ENCODE measurements at regions not wholly inside any gene's neighbourhood (a gene's known extent, or its start where the extent isn't known, plus 50 kb on each side); places are given as distances from the start of the nearest gene placed in this dataset.

DNA sequence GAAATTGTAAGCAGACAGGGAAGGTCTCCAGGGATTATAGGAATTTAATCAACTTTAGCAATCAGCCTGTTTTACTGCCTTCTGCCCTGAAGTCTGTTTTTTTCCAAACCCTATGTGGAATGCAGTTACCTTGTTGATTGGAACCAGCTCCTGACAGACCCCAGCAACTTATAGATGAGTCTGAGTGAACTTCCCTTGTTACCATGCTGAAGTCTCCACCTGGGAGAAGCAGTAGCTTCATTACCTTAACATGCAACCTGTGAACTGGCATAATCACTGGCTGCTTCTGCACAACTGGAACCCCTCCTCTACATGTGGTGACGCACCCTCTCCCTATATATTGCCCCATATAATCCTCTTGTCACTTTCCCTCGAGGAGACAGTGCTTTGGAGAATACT is 226.3 kb upstream of the SPOPL start:
- POLR2A ChIA-PET: no interaction called here
- H3K4me1 ChIP-seq (ENCODE audit: insufficient read depth, low read length): no peaks in the 10 kb centered on the region
- no peak overlapping the region for H3K4me3 ChIP-seq (ENCODE audit: low read length)
- no peaks in the 10 kb centered on the region for H3K27me3 ChIP-seq (ENCODE audit: control insufficient read depth in 1 of 2, insufficient read depth in 2 of 2, low read length in 2 of 2)
- no peaks in the 10 kb centered on the region for H3K4me1 Mint-ChIP-seq (ENCODE audit: low read depth)
- H3K36me3 ChIP-seq (ENCODE audit: insufficient read depth, low read length): no peaks in the 10 kb centered on the region
- CTCF ChIA-PET: no interaction called here
- TF ChIP-seq, protein P1, sequence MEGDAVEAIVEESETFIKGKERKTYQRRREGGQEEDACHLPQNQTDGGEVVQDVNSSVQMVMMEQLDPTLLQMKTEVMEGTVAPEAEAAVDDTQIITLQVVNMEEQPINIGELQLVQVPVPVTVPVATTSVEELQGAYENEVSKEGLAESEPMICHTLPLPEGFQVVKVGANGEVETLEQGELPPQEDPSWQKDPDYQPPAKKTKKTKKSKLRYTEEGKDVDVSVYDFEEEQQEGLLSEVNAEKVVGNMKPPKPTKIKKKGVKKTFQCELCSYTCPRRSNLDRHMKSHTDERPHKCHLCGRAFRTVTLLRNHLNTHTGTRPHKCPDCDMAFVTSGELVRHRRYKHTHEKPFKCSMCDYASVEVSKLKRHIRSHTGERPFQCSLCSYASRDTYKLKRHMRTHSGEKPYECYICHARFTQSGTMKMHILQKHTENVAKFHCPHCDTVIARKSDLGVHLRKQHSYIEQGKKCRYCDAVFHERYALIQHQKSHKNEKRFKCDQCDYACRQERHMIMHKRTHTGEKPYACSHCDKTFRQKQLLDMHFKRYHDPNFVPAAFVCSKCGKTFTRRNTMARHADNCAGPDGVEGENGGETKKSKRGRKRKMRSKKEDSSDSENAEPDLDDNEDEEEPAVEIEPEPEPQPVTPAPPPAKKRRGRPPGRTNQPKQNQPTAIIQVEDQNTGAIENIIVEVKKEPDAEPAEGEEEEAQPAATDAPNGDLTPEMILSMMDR (IDR thresholded peaks at IDR 0.05): no peak
- peaks cover 4% of the 10 kb centered on the region for H3K9me3 Mint-ChIP-seq
- H3K27ac ChIP-seq (ENCODE audit: low read depth in 1 of 2, low read length in 2 of 2): no peak overlapping the region
- DNase-seq: no peak
- no peak overlapping the region for H3K27ac Mint-ChIP-seq
- H3K4me3 Mint-ChIP-seq: no peak overlapping the region
- no peak for ATAC-seq (ENCODE audit: poor library complexity)
- peaks cover 4% of the 10 kb centered on the region in 2 experiments for H3K9me3 ChIP-seq (ENCODE audit: control insufficient read depth in 1 of 2, insufficient read depth in 1 of 2, low read length in 2 of 2)
- H3K36me3 Mint-ChIP-seq (ENCODE audit: low read depth): no peaks in the 10 kb centered on the region
- no peaks in the 10 kb centered on the region for H3K27me3 Mint-ChIP-seq
- intact Hi-C loops (cut with DNase I, micrococcal nuclease): no loop called here

DNA sequence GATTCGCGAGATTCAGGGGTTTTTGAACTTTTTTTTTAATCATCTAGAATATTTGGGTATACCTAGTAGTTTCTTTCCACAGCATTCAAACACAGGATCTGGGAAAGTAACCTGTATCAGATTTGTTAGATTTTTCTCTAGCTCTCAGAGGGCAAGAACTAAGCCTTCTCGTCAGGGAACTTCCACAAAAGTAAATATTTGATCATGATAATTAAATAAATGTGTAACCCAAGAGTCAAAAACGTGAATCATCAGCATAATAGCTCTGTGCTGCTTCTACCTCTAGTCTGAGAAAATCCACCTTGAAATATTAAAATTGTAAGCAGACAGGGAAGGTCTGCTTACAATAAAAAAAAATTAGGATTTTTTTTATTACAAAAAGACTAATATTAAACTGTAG is 225.7 kb upstream of the SPOPL start:
- H3K4me3 ChIP-seq (ENCODE audit: low read length): no peak overlapping the region
- TF ChIP-seq, protein P1 (IDR thresholded peaks at IDR 0.05): no peak
- no peak for ATAC-seq (ENCODE audit: poor library complexity)
- POLR2A ChIA-PET: no interaction called here
- peaks cover 4% of the 10 kb centered on the region for H3K9me3 Mint-ChIP-seq
- no peaks in the 10 kb centered on the region for H3K4me1 ChIP-seq (ENCODE audit: insufficient read depth, low read length)
- no peaks in the 10 kb centered on the region for H3K27me3 ChIP-seq (ENCODE audit: control insufficient read depth in 1 of 2, insufficient read depth in 2 of 2, low read length in 2 of 2)
- no peak overlapping the region for H3K27ac Mint-ChIP-seq
- H3K4me1 Mint-ChIP-seq (ENCODE audit: low read depth): no peaks in the 10 kb centered on the region
- H3K36me3 Mint-ChIP-seq (ENCODE audit: low read depth): no peaks in the 10 kb centered on the region
- no peak overlapping the region for H3K27ac ChIP-seq (ENCODE audit: low read depth in 1 of 2, low read length in 2 of 2)
- intact Hi-C loops (cut with DNase I, micrococcal nuclease): no loop called here
- H3K4me3 Mint-ChIP-seq: no peak overlapping the region
- DNase-seq: no peak
- H3K27me3 Mint-ChIP-seq: no peaks in the 10 kb centered on the region
- peaks cover 4% of the 10 kb centered on the region in 2 experiments for H3K9me3 ChIP-seq (ENCODE audit: control insufficient read depth in 1 of 2, insufficient read depth in 1 of 2, low read length in 2 of 2)
- CTCF ChIA-PET: no interaction called here
- H3K36me3 ChIP-seq (ENCODE audit: insufficient read depth, low read length): no peaks in the 10 kb centered on the region

DNA sequence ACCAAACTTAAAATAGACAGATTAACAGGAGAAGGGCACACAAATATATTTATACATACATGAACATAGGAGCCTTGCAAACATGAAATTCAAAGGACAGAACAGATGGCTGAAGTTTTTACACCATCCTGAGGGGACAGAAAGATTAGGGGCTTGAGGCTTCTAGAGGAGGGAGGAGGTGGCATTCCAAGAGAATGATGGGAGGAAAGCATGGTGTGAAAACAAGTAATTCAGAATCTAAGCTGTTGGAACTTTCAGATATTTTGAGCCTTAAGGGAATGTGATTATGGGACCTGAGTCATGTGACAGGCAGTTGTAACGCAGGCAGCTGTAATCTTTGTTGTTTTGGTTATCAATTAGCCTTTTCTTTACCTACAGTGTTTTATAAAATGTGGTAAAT is 225.2 kb upstream of the SPOPL start:
- peaks cover under 1 to 4% of the 10 kb centered on the region in 2 experiments for H3K9me3 ChIP-seq (ENCODE audit: control insufficient read depth in 1 of 2, insufficient read depth in 1 of 2, low read length in 2 of 2)
- Mint-ChIP-seq H3K27ac (no peak overlapping the region), H3K4me3 (no peak overlapping the region), H3K4me1 (ENCODE audit: low read depth) (no peaks in the 10 kb centered on the region), H3K36me3 (ENCODE audit: low read depth) (no peaks in the 10 kb centered on the region), H3K27me3 (no peaks in the 10 kb centered on the region), H3K9me3 (peaks cover 4% of the 10 kb centered on the region)
- TF ChIP-seq, protein P1 (IDR thresholded peaks at IDR 0.05): no peak
- ChIA-PET POLR2A (no interaction called here), CTCF (no interaction called here)
- DNase-seq (no peak), ATAC-seq (ENCODE audit: poor library complexity) (no peak)
- no peak overlapping the region for H3K27ac ChIP-seq (ENCODE audit: low read depth in 1 of 2, low read length in 2 of 2)
- intact Hi-C loops (cut with DNase I, micrococcal nuclease): no loop called here
- no peaks in the 10 kb centered on the region for H3K36me3 ChIP-seq (ENCODE audit: insufficient read depth, low read length)
- H3K4me1 ChIP-seq (ENCODE audit: insufficient read depth, low read length): no peaks in the 10 kb centered on the region
- H3K4me3 ChIP-seq (ENCODE audit: low read length): no peak overlapping the region
- H3K27me3 ChIP-seq (ENCODE audit: control insufficient read depth in 1 of 2, insufficient read depth in 2 of 2, low read length in 2 of 2): no peaks in the 10 kb centered on the region

Measured in CD4-positive, alpha-beta T cell (primary cell).